ENCODE measurements at regions not wholly inside any gene's neighbourhood (a gene's known extent, or its start where the extent isn't known, plus 50 kb on each side); places are given as distances from the start of the nearest gene placed in this dataset.
"Not testable (repeated sequence)": the region's sequence is repeated elsewhere in the genome, so short reads cannot be mapped to it uniquely, and the experiment has no call there.

DNA sequence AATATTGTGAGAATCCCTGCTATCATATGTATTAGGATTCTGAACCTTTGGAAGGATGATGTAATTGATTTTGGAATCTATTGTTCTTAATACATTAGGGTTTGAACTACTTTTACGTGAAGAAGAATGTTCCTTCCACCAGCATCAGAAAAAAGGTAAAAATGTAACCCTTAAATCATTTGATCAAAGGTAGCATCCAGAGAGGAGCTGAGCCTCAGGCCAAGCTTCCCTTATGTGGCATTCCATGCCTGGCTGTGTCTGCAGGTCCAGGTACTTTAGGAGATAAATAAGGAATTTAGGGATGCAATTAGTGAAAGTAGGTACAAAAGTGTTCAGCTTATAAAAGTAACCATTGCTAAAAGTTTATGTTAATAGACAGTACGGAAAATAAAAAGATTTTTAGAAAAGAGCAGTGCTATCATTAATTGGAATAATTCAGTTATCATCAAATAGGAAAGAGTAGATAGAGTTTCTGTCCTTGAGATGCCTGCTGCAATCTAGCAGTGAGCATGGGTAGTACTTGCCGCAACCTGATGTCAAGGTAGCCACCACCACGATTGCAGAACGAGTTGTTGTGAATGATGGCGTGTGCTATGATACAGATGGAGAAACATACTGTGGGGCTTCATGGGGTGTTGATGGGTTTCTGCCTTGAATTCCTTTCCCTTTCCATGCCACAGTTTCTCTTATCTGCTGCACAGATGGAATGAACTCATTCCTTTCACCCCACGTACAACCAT lies 228.8 kb downstream of the GATA3 start:
- DNase-seq (ENCODE audit: low spot score): no peak

DNA sequence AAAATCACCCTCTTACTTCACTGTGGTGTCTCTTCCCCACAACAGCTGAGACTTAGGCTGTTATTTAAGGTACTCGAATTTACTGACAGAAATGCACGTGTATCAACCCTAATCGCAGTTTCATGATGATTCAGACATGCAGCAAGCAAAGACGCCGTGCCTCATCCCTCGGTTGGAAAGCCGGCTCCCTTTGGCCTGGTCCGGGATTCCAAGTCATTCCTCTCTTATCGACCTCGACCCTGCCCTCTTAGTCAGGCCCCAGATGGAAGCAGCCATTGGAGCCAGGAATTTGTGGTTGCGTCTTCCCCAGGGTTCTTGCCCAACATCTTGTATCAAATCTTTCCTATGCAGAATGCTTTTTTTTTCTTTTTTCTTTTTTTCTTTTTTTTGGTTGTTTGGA lies 229.5 kb downstream of the GATA3 start:
- no peak for DNase-seq (ENCODE audit: low spot score)

DNA sequence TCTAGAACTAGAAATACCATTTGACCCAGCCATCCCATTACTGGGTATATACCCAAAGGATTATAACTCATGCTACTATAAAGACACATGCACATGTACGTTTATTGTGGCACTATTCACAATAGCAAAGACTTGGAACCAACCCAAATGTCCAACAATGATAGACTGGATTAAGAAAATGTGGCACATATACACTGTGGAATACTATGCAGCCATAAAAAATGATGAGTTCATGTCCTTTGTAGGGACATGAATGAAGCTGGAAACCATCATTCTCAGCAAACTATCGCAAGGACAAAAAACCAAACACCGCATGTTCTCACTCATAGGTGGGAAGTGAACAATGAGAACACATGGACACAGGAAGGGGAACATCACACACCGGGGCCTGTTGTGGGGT lies 231.5 kb downstream of the GATA3 start:
- DNase-seq (ENCODE audit: low spot score): not testable (repeated sequence)

DNA sequence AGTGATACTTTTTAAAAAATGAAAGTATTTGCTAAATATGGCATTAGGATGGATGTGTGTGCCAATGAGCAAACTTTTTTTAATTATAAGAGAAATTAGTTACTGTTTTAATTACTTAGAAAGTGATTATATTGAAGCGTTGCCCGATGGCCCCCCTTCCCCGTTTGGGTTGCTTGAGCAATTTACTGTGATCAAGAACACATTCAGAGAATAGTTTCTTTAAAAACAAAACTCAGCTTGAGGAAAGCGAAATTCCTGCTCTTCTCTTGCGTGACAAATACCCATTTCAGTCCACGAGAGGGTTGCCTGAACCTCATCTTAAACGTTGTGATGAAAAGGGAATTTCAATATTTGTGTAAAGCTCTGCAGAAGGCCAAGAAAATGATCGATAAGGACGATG lies 234.1 kb downstream of the GATA3 start:
- DNase-seq (ENCODE audit: low spot score): no peak

DNA sequence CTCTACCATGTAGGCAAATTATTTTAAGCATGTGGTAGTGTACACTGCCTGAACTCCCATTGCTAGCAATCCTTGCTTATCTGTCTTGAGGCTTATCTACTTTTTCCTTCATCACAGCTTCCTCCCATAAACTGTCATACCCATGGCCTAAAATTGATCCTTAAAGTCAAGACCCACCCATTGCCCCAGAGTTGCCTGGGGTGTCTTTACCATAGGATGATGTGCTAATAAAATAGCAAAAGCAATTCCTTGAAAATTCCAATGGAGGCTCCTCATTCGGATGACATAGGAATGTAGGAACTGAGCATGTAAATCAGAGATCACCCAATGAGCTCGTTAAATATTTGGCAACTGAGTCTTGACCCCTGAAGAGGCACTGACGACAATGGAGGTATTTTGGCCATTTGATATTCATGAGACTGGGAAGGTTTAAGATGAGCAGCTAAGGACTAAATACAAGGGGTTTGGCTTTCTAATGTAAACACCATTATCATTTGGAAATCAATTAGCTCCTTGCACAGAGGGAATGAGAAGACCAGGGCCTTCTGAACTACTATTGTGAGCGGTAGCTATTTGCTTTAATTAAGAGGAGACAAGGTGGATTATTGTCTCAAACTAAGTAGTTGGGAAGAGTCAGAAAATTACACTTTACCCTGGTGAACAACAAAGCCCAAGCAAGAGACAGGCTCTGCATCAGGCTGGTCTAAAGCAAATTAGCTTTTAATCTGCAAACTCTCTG lies 234.9 kb downstream of the GATA3 start:
- DNase-seq (ENCODE audit: low spot score): no peak

DNA sequence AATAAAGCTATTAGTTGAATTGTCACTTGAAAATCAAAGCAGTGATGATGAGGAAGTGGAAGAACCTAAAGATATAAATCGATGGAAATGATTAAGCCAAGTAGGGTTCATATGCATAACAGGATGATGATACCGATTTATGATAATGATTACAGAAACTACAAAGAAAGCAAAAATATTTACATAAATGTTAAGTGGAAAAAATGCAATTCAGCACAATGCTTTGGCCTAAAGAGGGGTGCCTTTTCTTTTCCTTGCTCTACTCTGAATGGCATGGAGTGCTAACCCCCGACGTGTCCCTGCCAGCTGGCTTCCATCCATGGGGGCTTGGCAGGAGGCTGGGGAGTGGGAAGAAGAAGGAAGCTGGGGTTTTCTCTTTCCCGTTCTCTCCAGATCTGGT lies 240.3 kb downstream of the GATA3 start:
- DNase-seq (ENCODE audit: low spot score): no peak

DNA sequence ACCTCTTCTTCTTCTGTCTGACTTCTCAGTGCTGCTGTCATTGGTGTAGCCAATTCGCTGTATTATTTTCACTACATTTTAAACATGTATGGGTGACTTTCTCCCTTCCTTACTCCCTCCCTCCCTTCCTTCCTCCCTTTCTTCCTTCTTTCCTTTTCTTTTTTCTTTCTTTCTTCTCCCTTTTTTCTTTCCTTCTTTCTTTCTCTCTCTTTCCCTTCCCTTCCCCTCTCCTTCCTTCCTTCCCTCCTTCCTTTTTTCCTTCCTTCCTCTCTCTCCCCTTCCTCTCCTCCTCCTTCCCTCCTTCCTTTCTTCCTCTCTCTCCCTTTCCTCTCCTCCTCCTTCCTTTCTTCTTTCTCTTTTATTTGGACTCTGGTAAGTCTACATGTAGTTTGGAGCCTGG lies 240.8 kb downstream of the GATA3 start:
- DNase-seq (ENCODE audit: low spot score): no peak

DNA sequence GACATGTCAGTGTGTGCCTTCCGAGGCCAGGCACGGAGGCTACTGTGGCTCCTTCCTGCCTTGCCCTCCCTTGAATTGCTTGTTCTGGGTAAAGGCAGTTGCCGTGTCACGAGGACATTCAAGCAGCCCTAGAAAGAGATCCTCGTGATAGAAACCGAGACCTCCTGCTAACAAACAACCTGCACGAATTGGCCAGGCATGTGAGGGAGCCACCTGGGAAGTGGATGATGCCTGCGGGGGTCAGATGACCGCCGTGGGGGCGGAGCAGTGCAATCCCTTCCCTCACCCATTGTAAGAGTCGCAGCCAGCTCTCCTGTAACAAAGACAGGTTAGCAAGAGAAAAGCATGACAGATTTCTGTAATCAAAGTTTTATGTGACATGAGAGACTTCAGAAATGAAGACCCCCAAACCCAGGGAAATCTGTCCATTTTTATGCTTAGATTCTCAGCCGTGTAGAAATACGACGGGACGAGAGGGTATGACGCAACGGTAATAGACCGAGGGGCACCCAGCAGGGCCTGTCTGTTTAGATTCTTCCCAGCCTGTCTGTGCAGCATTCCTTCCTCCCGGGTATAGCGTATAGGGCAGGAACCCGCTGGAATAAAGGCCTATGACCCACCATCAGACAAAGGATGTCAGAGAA lies 241.7 kb downstream of the GATA3 start:
- DNase-seq (ENCODE audit: low spot score): peak; percentile 12

DNA sequence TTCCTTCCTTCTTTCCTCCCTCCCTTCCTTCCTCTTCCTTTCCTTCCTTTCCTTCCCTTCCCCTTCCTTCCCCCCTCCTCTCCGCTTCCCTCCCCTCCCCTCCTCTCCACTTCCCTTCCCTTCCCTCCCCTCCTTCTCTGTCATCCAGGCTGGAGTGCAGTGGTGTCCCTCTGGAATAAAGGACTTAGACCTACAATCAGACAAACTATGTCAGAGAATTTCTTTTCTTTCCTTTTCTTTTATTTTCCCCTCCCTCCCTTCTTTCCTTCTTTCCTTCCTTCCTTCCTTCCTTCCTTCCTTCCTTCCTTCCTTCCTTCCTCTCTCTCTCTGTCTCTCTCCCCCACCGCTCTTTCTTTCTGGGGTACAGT lies 242.2 kb downstream of the GATA3 start:
- DNase-seq (ENCODE audit: low spot score): no peak

DNA sequence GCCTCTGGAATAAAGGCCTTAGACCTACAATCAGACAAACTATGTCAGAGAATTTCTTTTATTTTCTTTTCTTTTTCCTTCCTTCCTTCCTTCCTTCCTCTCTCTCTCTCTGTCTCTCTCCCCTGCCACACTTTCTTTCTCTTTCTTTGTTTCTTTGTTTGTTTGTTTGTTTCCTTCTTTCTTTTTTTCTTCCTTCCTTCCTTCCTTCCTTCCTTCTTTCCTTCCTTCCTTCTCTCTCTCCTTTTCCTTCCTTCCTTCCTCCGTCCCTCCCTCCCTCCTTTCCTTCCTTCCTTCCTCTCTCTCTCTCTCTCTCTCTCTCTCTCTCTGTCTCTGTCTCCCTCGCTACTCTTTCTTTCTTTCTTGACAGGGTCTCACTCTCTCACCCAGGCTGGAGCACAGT lies 242.6 kb downstream of the GATA3 start:
- no peak for DNase-seq (ENCODE audit: low spot score)

DNA sequence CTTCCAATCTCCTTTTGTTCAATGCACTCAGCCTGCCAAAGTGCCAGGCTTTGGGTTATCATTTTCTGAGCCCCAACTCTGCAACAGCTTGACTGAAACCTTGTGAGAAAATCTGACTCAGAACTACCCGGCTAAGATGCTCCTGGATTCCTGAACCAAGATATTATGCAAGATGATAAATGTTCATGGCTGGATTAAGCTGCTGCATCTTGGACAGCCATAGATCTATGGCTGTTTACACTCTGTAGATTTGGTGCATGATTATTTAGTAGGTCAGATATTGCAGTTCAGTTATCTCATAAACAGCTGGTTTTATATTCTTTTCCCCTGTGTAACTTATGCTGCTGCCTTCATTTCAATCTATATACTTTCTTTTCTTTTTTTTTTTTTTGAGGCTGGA lies 243.5 kb downstream of the GATA3 start:
- DNase-seq (ENCODE audit: low spot score): no peak

DNA sequence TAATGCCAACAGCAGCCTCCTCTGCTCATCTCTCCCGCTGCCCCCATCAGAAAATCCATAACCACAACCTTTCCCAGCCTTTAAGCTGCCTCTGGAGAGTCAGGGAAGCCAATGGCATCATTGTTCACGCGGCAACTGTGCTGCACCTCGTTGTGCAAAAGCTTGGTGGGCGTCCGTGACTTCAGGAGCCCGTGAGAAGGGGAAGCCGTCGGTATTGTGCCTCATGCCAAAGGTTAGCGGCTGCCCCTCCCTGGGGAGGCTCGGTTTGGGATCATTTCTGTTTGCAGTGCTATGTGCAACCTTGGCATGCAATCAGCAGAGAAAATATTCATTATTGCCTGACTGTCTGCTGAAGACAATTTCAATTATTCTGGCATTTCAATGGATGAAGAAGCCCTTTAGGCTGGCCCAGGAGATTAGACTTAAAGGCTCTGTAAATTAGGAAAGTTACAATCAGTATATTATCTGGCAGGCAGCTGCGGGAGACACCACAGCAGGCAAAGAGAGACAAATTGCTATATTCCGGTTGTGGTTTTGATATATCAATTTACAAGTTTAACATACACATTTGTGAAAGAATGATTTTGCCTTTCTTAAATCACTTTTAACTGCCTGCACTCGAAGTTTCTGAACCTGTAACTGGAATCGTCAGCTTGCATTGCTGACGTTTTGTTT lies 244.5 kb downstream of the GATA3 start:
- no peak for DNase-seq (ENCODE audit: low spot score)

DNA sequence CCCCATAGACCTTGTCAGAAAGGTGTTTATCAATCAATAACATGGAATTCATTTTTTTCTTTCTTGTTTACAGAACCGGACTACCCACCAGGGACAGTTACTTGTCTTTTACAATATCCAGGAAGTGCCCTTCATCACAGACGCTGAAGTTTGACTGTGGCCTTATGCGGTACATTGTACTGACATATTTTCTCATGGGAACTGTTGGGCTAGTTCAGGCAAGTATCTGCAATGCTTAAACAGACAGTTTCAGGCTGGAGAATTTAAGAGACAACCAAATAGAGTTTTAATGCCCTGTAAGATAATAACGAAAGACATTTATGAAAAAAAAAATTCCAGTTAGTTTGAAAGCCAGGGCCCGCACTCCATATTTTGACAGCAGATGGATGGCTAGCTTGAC lies 246.4 kb downstream of the GATA3 start:
- DNase-seq (ENCODE audit: low spot score): no peak

DNA sequence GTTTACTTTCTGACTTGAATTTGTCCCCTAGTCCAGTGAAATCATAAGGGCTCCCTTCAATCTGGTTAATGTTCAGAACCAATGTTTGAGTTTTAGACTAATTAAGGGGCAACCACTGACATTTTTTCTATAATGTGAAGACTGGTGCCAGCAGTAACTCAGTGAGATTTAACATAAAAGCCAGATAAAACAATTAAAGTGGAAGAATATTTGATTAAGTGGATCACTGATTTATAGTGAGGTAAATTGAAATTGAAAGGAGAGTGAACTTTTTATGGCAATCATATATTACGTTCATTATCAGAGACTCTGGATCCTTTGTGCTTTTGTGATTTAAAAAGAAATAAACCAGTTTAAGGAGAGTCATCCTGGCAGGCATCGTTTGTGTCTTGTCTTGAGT lies 246.8 kb downstream of the GATA3 start:
- no peak for DNase-seq (ENCODE audit: low spot score)

DNA sequence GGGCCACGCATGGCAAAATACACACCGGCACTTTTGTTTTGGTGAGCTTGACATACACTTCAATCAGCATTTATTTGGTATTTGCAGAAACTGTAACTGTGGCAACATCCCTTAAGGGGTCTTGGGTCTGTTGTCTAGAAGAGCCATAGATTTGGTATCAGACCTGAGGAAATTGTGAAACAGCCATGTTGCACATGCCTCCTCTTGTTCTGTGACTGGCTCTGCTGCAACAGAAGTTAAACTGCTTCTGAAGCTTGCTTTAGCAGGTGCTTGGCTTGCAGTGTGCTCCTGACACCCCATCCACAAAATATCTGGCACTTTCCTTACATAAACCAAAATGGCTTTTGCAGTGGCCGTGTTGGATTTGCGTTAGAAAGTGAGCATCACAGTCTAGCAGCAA lies 247.3 kb downstream of the GATA3 start:
- no peak for DNase-seq (ENCODE audit: low spot score)

DNA sequence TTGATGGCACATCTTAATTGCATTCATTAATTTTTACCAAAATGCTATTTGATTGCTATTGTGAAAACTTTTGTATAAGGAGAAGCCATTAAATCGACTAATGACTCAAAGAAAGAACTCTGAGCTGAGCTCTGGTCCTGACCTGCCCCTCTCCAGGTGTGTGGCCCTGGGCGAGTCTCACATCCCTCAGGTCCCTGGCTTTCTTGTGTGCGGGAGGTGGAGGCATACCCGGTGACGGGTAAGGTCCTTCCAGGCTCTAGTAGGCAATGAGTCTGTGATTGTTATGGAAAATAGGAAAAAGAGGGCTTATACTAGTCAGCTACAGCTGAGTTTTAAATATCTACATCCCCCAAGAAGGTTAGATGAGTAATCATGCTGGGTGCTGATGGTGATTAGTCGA lies 248.1 kb downstream of the GATA3 start:
- DNase-seq (ENCODE audit: low spot score): no peak

DNA sequence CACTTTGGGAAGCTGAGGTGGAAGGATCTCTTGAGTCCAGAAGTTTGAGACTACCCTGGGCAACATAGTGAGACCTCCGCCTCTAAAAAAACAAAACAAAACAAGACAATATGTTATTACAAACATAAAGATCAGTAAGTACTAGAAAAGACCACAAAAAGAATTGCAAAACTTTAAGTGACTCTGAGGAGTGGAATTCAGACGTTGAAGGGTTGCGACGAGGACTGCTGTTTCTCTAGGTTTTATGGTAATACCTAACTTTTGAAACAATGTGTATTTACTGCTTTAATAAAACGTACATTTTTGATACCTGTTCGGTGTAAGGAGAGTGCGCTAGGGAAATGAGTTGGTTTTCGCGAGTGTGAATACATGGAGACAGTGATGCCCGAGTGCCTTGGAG lies 250.4 kb downstream of the GATA3 start:
- DNase-seq (ENCODE audit: low spot score): no peak

DNA sequence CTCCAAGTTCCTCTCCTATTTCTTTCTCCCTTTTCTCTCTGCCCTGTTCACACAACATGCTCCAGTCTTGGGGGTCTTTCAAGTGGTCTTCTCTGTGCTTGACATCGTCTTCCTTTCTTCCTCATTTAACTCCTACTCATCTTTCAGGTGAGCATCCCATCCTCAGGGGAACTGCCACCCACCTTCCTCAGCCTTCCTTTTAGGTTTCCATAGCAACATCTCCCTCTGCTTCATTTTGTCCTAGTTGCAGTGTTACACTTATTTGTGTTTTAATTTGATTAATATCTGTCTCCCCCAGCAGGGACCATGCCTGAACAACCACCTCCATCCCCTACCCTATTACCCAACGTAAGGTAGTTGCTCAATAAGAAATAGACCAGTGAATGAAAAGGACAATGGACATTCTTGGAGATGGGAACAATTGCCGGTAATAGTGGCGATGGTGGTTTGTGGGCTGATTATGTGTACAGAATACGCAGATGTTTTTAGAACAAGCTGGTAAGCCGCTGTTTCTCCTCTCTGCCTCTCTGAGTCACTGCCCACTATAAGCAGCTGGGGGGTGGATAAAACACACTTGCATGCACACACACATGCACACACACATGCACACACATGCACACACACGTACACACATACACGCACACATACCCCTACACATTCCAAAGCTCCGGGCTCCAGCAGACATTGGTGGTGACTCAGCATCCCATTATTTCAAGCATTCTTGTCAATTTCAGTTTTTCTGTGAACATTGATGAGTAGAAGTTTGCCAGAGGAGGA lies 251.6 kb downstream of the GATA3 start:
- DNase-seq (ENCODE audit: low spot score): no peak

DNA sequence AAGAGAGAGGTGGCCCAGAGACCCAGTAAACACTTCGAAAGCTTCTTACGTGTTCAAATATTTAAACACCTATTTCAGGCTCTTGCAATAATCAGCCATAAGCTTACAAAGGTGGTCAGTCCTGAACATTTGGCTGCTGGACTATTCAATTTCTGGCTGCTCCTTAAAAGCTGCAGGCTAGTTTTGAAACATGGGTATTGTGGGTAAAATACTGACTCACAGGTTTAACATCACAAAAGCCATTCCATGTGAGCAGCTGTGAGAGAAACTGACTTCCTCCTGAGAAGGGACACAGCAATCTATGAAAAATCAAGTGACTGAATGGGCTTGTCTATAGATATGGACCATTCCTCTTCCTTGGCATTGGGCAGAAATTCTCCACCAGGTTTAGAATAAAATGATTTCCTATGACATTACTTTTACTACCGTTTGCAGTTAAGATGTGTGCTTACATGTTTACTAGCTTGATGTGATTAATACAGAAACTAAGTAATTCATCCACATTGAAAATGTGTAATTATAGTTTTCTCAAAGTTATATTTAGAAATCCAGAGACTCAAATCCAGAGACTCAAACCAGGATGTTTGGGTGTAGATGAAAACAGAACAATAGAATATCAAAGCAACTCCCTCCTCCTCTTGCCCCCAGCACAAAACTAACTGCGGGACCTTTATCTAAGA lies 252.3 kb downstream of the GATA3 start:
- DNase-seq (ENCODE audit: low spot score): no peak

DNA sequence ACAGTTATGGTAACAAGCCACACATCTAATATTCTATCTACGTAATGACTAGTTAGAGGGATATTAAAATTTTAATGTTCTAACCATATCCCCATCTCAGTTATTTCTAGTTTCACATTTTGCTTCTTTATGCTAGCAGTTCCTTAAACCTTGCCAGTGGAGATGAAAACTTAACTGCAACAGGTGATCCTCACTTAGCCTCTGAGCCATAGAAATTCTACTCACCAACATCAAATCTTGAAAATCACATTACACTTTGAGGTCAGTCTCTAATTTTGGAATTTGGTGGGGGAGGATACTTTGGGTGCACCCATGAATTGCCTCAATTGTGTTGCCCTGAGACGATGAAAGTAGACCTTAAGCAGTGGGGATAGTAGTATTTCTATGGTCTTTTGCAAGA lies 256.4 kb downstream of the GATA3 start:
- no peak for DNase-seq (ENCODE audit: low spot score)

DNA sequence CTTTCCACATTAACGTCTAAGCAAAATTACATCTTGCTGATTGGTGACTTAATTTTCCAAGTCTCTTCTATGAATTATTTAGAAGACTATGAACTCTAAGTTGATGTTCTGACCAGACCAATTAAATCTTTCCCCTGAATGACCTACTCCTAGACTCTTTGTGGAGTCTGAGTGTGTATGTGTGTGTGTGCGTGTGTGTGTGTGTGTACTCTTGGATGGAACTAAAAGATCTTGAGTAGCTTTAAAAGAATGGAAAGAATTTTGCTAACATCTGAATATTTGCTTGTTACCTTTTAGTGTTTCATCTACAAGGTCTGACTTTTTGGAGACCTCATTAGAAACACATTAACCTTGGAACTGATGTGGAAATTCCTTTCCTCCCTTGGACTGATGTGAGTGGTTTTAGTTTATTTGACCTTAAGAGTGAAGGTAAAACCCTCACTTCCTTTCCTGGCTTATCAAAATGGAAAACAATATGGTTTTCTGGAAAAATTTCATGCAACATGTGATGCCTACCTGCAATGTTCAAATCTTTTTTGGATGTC lies 257.1 kb downstream of the GATA3 start:
- DNase-seq (ENCODE audit: low spot score): no peak

All from HuH-7 (cell line).